Caco-2 (cell line): ENCODE measurements at regions not wholly inside any gene's neighbourhood (a gene's known extent, or its start where the extent isn't known, plus 50 kb on each side); places are given as distances from the start of the nearest gene placed in this dataset.

Source experiments
- BruUV-seq: library from RNA; stranded (reverse); fragments of 400-500 nt; replicated peaks from 2 replicates; lab custom pipeline; 2021; lab: Mats Ljungman, UMichigan
- CTCF ChIA-PET: fragments of 300-600 bp; sonication (Branson Sonifier 250); formaldehyde crosslinking; loops from one replicate; lab custom pipeline; 2022; ENCODE audit warnings: antibody characterized with exemption; lab: Charles Lee
- POLR2A ChIA-PET: fragments of 300-600 bp; sonication (Branson Sonifier 250); formaldehyde crosslinking; loops from one replicate; lab custom pipeline; 2022; ENCODE audit warnings: antibody characterized with exemption; lab: Charles Lee
- DNase-seq, 2 experiments: peaks; one replicate each; pipeline versions ENCODE4 v3.0.0 to v3.0.0-alpha.2; 2020 to 2022
- H3K27me3 ChIP-seq: replicated peaks from 2 replicates; pipeline ENCODE4 v1.6.0; 2011; ENCODE audit warnings: low read length; ENCODE audit not compliant: control insufficient read depth, insufficient read depth
- H3K36me3 ChIP-seq: 2 replicates; pipeline ENCODE4 v1.5.1; 2011; ENCODE audit warnings: low read length; ENCODE audit not compliant: control insufficient read depth, insufficient read depth
- H3K4me1 ChIP-seq: fragments of 250-450 bp; sonication (Bioruptor Pico); 2 replicates; pipeline ENCODE4 v1.5.1; 2020; ENCODE audit warnings: mild to moderate bottlenecking
- H3K4me3 ChIP-seq: 2 replicates; pipeline ENCODE4 v1.5.1; 2011; ENCODE audit warnings: low read depth, mild to moderate bottlenecking, control low read depth, low read length
- H3K9me3 ChIP-seq: fragments of 250-450 bp; sonication (Bioruptor Pico); 2 replicates; pipeline ENCODE4 v1.5.1; 2020; ENCODE audit warnings: mild to moderate bottlenecking, moderate library complexity
- H3K27ac Mint-ChIP-seq: one replicate; pipeline ENCODE4 v1.8.0; 2022; ENCODE audit warnings: mixed read lengths; ENCODE audit not compliant: unreplicated experiment
- H3K27me3 Mint-ChIP-seq: one replicate; pipeline ENCODE4 v1.8.0; 2022; ENCODE audit warnings: mixed read lengths; ENCODE audit not compliant: insufficient read depth, unreplicated experiment
- H3K36me3 Mint-ChIP-seq: one replicate; pipeline ENCODE4 v1.8.0; 2022; ENCODE audit warnings: mild to moderate bottlenecking, mixed read lengths; ENCODE audit not compliant: insufficient read depth, unreplicated experiment
- H3K4me1 Mint-ChIP-seq: one replicate; pipeline ENCODE4 v1.8.0; 2022; ENCODE audit warnings: low read depth, mixed read lengths; ENCODE audit not compliant: unreplicated experiment
- H3K4me3 Mint-ChIP-seq: one replicate; pipeline ENCODE4 v1.8.0; 2022; ENCODE audit warnings: mild to moderate bottlenecking, moderate library complexity, mixed read lengths; ENCODE audit not compliant: unreplicated experiment
- H3K9me3 Mint-ChIP-seq: one replicate; pipeline ENCODE4 v1.8.0; 2022; ENCODE audit warnings: mixed read lengths; ENCODE audit not compliant: unreplicated experiment
- intact Hi-C: fragments of 100-400 bp; cut with micrococcal nuclease; formaldehyde crosslinking; loops from one replicate; pipeline ENCODE4 v1.10.0; 2022; ENCODE audit not compliant: unreplicated experiment
- TF ChIP-seq, protein P1 (sequence below), 2 experiments: fragments of 200-600 bp in 1 of 2; IDR thresholded peaks; 1 replicate in 1 of 2; 2 replicates in 1 of 2; pipeline versions ENCODE4 v1.5.1 to v1.8.0; 2011 to 2022; ENCODE audit warnings: antibody characterized with exemption in 1 of 2, control low read depth in 1 of 2, inconsistent platforms in 1 of 2, low read depth in 1 of 2, low read length in 1 of 2, mild to moderate bottlenecking in 1 of 2, moderate library complexity in 1 of 2; ENCODE audit not compliant: insufficient read depth in 1 of 2, severe bottlenecking in 1 of 2, unreplicated experiment in 1 of 2

DNA sequence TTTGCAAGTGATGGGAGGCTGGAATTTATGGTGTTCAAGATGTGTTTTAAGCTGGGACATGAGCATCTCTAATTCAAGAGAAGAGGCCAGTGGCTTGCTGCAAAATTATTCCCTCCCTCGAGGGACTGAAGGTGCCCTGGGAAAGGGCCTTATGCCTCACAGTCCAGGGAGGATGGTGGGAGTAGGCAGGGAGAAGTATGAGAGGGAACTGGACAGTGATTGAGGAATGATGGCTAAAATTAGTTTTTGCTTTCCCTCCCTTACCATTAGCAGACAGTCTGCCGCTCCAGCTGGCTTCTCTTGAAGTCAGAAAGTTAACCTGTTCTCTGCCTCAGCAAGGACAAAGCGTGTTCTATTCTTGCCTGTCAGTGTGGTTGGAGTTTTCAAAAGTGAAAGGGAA is 139.8 kb upstream of the SEMA6D start:
- no peak overlapping the region for H3K4me3 Mint-ChIP-seq
- no peak overlapping the region for H3K27ac Mint-ChIP-seq
- H3K4me1 ChIP-seq, result no peaks in the 10 kb centered on the region
- H3K27me3 Mint-ChIP-seq, result peaks cover 7% of the 10 kb centered on the region
- BruUV-seq, result no TSS peak
- ChIA-PET CTCF (no interaction called here), POLR2A (no interaction called here)
- H3K27me3 ChIP-seq, result no peaks in the 10 kb centered on the region
- H3K9me3 ChIP-seq, result no peaks in the 10 kb centered on the region
- no peaks in the 10 kb centered on the region for H3K36me3 ChIP-seq
- H3K4me1 Mint-ChIP-seq, result no peaks in the 10 kb centered on the region
- H3K9me3 Mint-ChIP-seq, result no peaks in the 10 kb centered on the region
- no peaks in the 10 kb centered on the region for H3K36me3 Mint-ChIP-seq
- TF ChIP-seq, protein P1, sequence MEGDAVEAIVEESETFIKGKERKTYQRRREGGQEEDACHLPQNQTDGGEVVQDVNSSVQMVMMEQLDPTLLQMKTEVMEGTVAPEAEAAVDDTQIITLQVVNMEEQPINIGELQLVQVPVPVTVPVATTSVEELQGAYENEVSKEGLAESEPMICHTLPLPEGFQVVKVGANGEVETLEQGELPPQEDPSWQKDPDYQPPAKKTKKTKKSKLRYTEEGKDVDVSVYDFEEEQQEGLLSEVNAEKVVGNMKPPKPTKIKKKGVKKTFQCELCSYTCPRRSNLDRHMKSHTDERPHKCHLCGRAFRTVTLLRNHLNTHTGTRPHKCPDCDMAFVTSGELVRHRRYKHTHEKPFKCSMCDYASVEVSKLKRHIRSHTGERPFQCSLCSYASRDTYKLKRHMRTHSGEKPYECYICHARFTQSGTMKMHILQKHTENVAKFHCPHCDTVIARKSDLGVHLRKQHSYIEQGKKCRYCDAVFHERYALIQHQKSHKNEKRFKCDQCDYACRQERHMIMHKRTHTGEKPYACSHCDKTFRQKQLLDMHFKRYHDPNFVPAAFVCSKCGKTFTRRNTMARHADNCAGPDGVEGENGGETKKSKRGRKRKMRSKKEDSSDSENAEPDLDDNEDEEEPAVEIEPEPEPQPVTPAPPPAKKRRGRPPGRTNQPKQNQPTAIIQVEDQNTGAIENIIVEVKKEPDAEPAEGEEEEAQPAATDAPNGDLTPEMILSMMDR (IDR thresholded peaks at IDR 0.05; ENCODE audit: insufficient read depth in 1 of 2, low read depth in 1 of 2, low read length in 1 of 2, severe bottlenecking in 1 of 2, unreplicated experiment in 1 of 2), result no peak
- no peak for DNase-seq
- no peak overlapping the region for H3K4me3 ChIP-seq
- intact Hi-C loops, result no loop called here

DNA sequence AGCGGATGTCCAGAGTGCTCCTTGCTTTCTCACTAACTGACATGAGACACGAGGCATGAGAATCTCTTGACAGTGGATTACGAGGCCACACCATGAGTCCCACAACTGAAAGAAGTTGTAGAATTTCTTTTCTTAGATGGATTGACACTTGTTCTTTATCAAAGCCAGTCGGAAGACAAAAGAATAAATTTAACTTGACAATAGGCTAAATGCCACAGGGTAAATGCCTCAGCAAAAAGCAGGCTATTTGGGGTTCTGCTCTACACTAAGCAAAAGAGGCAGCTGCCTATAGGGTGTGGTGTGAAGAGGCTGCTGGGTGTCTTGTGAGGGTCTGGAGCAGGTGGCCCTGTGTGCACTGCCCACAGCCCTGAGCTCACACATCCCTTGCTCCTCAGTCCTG is 135.1 kb upstream of the SEMA6D start:
- no TSS peak for BruUV-seq
- no peak for DNase-seq
- H3K27me3 Mint-ChIP-seq, result no peaks in the 10 kb centered on the region
- H3K9me3 Mint-ChIP-seq, result no peaks in the 10 kb centered on the region
- H3K4me3 Mint-ChIP-seq, result no peak overlapping the region
- no peak overlapping the region for H3K27ac Mint-ChIP-seq
- H3K36me3 Mint-ChIP-seq, result no peaks in the 10 kb centered on the region
- TF ChIP-seq, protein P1 (IDR thresholded peaks at IDR 0.05; ENCODE audit: insufficient read depth in 1 of 2, low read depth in 1 of 2, low read length in 1 of 2, severe bottlenecking in 1 of 2, unreplicated experiment in 1 of 2), result no peak
- Histone ChIP-seq H3K9me3 (no peaks in the 10 kb centered on the region), H3K36me3 (no peaks in the 10 kb centered on the region), H3K4me3 (no peak overlapping the region), H3K27me3 (no peaks in the 10 kb centered on the region), H3K4me1 (no peaks in the 10 kb centered on the region)
- ChIA-PET CTCF (no interaction called here), POLR2A (no interaction called here)
- intact Hi-C loops, result no loop called here
- no peaks in the 10 kb centered on the region for H3K4me1 Mint-ChIP-seq

DNA sequence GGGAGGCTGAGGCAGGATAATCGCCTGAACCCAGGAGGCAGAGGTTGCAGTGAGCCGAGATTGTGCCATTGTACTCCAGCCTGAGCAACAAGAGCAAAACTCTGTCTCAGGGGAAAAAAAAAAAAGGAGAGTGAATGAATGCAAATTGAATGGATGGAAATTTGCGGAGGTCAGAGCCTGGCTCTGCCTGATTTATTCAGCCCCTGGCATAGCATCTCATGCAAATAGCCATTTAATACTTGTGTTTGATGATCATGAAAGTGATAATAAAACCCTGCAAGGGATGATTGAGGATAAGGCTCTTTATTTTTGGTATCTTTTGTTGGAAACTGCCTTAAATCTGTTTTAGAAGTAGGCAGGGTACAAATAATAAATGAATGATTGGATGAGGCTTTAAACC is 133.0 kb upstream of the SEMA6D start:
- no peak overlapping the region for H3K4me3 ChIP-seq
- H3K27ac Mint-ChIP-seq, result no peak overlapping the region
- ChIA-PET POLR2A (no interaction called here), CTCF (no interaction called here)
- no peaks in the 10 kb centered on the region for H3K4me1 Mint-ChIP-seq
- no peak for DNase-seq
- intact Hi-C loops, result no loop called here
- TF ChIP-seq, protein P1 (IDR thresholded peaks at IDR 0.05; ENCODE audit: insufficient read depth in 1 of 2, low read depth in 1 of 2, low read length in 1 of 2, severe bottlenecking in 1 of 2, unreplicated experiment in 1 of 2), result no peak
- no peaks in the 10 kb centered on the region for H3K36me3 ChIP-seq
- no peaks in the 10 kb centered on the region for H3K9me3 ChIP-seq
- H3K27me3 Mint-ChIP-seq, result peaks cover 3% of the 10 kb centered on the region
- H3K9me3 Mint-ChIP-seq, result no peaks in the 10 kb centered on the region
- no peaks in the 10 kb centered on the region for H3K4me1 ChIP-seq
- no peak overlapping the region for H3K4me3 Mint-ChIP-seq
- no peaks in the 10 kb centered on the region for H3K27me3 ChIP-seq
- BruUV-seq, result no TSS peak
- H3K36me3 Mint-ChIP-seq, result no peaks in the 10 kb centered on the region
